Mucosa of gallbladder (tissue), 1 donor: ENCODE measurements at regions not wholly inside any gene's neighbourhood (a gene's known extent, or its start where the extent isn't known, plus 50 kb on each side); places are given as distances from the start of the nearest gene placed in this dataset.

Source experiments
- DNase-seq: peaks from one replicate; pipeline ENCODE4 v3.0.0-alpha.2; 2020; ENCODE audit warnings: low spot score
- donor health status: DM: no; HTN: no; CAD: no.

DNA sequence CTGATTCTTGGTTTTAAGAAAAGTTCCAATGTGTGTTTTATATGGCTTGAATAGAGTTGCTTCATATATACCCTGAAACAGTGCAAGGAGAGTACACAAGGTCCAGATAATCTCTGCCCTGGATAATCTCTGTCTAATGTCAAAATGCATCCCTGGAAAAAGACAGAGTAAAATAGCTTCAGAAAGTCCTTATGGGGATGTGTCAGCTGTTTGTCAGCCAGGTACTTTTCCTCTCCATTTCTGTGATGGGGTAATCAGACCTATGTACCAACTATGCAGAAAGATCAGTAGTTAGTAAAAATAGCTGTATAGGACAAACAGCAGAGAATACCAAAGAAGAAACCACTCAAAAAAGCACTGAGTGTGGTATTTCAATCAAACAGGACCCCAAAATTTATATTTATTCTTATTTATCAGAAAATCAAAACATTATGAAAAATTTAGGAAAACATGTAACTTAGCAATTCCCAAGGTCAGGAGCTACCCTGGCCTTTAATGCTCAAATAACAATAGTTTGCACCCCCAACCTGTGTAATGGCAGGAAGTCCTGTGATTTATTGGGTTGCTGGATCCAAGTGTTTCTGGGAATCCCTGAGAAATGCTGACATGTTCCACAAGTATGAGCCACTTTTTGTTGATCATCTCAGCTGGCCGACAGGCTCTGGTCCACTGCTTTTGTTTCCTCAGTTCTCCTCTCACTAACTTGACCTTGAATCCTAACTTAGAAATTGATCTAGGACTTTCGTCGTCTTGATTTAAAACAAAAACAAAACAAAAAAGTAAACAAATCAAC is 69.6 kb downstream of the MDH1 start:
- no peak for DNase-seq

DNA sequence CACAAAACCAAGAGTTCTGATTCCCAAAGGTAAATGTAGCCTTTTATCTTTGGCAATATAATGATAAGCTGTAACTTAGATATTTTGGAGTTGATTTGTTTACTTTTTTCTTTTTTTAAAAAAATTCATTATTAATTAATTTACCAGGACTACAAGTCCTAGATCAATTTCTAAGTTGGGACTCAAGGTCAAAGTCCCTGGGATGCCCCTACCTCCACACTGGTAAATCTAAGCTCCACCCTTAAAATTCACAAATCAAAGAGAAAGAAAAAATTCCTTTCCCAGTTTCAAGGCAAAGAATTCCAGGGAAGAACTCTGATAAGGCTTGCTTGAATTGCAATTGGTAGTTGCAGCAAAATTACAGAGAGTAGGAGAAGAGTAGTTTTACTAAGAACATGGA is 71.3 kb downstream of the MDH1 start:
- DNase-seq: no peak

DNA sequence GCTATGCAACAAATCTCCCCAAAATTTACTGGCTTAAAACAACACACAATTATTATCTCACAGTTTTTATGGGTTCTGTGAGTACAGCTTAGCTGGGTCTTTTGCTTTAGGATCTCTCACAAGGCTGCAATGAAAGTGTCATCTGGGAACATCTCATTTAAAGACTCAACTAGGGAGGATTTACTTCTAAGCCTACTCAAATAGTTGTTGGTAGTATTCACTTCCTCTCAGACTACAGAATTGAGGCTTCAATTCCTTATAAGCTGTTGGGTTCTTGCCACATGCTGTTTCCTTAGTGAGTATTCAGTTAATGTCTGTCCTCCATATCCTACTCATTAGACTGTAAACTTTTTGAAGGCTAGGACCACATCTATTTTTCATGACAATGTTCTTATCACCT is 72.3 kb downstream of the MDH1 start:
- DNase-seq: no peak

GRCh38 chr2:63662028-63662804 is 73.5 kb downstream of the MDH1 start:
- DNase-seq: no peak

DNA sequence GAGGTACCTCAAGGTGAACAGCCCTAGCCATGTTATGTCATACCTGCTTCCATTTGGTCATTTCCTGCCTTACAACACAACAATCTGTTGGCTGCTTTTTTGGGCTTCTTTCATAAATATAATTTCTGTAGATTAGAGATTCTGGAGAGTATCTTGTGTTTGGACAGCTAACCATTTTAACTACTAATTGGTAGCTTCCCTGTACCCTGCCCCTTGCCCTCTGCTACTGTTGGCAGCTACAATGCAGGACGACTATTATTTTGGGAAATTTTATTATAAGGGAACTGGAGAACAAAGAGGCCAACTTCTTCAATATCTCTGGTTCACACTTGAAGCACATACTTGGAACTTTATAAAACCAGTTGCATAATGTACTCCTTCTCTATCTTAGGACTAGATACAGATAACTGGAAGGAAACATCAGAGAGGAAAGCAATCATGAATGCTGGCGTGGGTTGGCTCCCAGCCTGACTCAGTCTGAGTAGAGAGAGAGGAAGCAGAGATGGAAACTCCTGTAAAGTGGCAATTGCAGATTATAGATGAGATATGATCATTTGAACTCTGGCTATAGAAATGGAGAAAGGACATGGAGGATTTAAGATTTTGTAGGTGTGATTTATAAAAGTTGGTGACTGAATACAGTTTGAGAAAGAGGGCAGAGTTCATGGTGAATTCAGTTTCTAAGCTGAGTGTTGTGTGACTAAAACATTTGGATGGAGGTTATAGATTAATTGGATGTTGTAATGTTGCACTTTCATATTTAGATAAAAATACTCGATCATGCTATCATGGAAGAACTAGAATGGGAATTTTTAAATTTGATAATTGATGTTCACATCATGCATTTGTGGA is 74.5 kb downstream of the MDH1 start:
- DNase-seq: no peak

DNA sequence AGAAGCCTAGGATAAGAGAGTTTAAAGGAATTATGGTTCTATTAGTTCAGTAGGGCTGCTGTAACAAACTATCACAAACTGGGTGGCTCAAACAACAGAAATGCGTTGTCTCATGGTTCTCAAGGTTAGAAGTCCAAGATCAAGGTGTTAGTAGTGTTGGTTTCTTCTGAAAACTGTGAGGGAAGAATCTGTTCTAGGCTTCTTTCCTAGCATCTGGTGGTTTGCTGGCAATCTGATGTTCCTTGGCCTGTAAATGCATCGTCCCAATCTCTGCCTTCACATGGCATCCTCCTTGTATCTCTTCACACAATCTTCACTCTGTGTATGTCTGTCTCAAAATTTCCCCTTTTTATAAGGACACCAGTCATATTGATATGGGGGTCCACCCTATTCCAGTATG is 76.3 kb downstream of the MDH1 start:
- no peak for DNase-seq

DNA sequence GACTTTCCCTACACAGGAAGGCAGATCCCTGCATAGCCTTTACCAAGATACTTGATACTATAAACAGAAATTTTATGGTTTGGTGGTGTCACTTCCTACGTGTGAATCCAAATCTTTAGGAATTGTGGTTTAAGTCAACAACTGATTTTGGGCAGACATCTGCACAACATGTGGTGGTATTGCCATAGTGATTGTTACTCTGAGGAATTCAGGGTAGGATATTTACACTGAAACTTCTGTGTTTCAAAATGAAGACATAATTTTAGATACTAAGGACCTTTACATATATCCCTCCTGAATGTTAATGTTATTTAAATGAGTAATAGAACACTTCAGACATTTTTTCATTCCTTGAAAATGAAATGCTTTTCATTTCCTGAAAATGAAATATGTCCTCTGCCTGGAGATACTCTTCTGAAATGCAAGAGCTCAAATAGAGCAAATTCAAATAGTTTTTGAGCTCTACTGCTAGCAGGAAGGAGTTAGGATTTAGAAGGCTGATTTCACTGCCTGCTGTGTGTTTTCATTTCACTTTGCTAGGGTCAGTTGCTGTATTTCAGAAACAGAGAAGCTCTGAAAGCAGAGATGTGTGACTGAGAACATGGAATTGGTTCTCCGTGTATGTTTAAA is 77.2 kb downstream of the MDH1 start:
- DNase-seq: no peak

GRCh38 chr2:63667132-63667700 is 78.5 kb downstream of the MDH1 start:
- no peak for DNase-seq

DNA sequence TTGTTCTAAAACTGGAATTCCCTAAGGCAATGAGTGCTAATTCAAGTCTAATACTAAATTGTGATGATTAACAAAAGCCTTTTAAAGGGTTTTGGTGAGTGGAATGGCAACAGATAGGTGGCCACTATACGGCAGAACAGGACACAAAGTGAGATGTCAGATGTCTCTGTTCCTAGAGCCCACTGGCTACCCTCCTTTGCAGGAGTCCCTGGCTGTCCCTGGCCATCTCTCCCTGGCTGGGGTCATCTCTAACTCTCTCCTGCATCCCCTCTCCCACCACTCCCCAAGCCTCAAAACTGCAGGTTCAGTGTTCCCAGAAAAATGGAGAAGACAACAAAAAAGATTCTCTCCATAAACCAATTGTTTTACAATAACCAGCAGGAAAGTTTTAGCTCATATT is 79.2 kb downstream of the MDH1 start:
- DNase-seq: no peak

GRCh38 chr2:63668466-63668865 is 79.7 kb downstream of the MDH1 start:
- DNase-seq: no peak

GRCh38 chr2:63669596-63669995 is 80.8 kb downstream of the MDH1 start:
- no peak for DNase-seq

DNA sequence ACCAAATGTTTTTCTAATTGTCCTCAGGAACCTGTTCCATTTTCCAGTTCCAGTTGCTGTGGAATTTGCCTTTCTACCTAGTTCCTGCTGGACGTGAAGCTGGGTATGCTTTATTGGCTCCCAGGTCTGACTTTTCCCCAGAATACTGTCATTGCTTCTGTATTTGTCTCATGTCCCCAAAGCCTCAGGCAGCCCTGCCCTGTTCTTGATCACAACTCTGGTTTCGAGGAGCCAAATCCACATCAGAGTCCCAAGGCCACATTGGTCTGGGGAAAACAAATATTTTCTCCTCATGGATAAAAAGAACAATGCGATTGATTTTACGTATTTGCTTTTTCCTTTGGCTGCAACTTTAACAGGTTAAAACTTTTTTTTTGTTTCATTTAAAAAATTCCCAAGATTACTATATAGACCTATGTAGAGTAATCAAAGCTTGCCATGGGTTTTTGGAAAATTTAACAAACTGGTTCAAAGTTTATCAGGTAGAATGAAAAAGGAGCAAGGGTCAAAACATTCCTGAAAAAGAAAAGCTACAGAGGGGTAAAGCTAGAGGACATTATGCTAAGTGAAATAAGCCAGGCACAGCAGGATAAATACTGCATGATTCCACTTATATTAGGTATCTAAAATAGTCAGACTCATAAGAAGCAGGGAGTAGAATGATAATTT is 85.2 kb downstream of the MDH1 start:
- DNase-seq: no peak

- DNase-seq: no peak
Observed at GRCh38 chr2:63675026-63675425, 86.3 kb downstream of the MDH1 start.

- no peak for DNase-seq
Observed at GRCh38 chr2:63676135-63676534, 87.4 kb downstream of the MDH1 start.

DNA sequence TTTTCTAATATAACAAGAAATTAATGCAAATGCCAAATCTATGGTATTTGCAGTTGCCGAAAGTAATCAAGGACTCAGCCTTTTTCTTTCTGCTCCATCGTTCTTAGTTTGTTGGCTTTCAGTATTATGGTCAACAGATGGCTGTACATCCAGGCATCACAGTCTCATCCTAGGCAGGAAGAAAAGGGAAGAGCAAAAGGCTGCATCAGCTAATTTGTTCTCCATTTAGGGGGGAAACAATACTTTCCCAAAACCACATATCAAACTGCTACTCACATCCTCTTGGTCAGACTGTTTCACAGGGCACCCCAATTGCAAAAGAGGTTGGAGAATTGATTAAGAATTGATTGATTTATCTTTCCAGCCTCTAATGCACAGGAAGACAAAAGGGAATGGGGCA is 89.3 kb downstream of the MDH1 start:
- no peak for DNase-seq

DNA sequence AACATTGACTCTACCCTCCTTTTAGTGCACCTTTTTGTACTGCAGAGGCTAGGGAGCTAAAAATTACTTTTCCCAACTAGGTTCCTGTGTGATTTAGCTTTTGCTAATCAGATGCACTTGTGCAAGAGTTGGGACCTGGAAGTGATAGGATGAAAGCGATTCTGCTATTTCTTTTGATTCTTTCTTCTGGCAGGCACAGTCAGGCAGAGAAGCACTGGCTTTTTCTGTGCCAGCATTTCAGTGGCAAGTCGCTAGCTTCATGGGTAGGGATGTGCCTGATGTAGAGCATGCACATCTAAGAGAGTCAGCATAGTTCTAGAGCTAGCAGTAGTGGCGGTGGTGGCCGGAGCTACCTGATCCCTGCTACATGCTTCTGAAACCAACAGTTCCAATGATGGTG is 89.8 kb downstream of the MDH1 start:
- DNase-seq: no peak

- no peak for DNase-seq
Observed at GRCh38 chr2:63679252-63679855, 90.6 kb downstream of the MDH1 start.

- no peak for DNase-seq
Observed at GRCh38 chr2:63680455-63680854, 91.7 kb downstream of the MDH1 start.

GRCh38 chr2:63681896-63682295 is 93.1 kb downstream of the MDH1 start:
- no peak for DNase-seq

DNA sequence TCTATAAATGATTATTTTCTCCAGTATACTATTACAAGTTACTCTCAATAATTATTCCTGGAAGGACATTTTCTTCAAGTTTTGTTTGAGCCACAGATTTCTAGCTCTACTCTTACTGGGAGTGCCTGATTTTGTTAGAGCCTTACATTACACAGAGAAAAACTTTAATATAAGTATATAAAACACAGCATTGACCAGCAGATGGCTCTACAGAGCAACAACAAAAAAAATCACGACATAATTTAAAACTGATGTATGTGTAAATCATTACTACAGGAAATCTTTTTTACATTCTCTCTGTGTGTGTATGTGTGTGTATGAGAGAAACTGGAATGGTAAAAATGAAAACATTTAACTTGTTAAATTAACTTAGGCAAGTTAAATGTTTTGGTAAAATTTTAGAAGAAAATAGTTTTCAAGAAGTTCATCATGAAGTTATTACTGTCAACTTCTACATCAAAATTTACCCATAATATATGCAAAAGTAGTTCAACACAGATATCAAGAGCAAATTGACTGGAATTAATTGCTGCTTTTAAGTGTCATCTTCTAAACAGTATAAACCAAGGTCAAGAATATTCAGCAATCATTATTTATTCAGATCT is 103.3 kb downstream of the MDH1 start:
- DNase-seq: no peak
